ENCODE measurements at regions not wholly inside any gene's neighbourhood (a gene's known extent, or its start where the extent isn't known, plus 50 kb on each side); places are given as distances from the start of the nearest gene placed in this dataset.

DNA sequence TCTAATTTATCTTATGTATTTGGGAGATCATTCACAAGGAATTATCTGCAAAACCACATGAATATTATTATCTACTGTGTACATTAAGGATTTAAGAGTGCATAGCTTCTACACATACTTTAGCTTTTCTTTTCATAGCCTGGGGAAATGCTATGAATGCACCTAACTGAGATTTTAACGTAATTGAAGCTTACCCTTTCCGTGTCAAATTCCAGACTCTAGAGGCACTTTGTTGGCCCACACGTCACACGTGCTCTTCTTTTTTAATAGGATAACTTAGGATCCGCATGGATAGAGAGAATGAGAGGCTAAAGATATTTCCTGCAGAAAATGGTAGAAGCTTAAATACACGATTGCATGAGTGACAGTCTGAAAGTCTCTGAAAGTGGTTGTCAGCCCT lies 481.1 kb downstream of the PCNX1 start:
- TF ChIP-seq, protein P1, sequence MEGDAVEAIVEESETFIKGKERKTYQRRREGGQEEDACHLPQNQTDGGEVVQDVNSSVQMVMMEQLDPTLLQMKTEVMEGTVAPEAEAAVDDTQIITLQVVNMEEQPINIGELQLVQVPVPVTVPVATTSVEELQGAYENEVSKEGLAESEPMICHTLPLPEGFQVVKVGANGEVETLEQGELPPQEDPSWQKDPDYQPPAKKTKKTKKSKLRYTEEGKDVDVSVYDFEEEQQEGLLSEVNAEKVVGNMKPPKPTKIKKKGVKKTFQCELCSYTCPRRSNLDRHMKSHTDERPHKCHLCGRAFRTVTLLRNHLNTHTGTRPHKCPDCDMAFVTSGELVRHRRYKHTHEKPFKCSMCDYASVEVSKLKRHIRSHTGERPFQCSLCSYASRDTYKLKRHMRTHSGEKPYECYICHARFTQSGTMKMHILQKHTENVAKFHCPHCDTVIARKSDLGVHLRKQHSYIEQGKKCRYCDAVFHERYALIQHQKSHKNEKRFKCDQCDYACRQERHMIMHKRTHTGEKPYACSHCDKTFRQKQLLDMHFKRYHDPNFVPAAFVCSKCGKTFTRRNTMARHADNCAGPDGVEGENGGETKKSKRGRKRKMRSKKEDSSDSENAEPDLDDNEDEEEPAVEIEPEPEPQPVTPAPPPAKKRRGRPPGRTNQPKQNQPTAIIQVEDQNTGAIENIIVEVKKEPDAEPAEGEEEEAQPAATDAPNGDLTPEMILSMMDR (IDR thresholded peaks at IDR 0.05) = no peak
- TF ChIP-seq POLR2A (IDR thresholded peaks at IDR 0.05) = no peak

Measured in uterus (tissue), 2 donors.